Brain microvascular endothelial cell (primary cell): ENCODE measurements at regions not wholly inside any gene's neighbourhood (a gene's known extent, or its start where the extent isn't known, plus 50 kb on each side); places are given as distances from the start of the nearest gene placed in this dataset.

Experiments used
- DNase-seq: peaks from one replicate; pipeline ENCODE4 v3.0.0-alpha.2; 2020
- H3K27ac ChIP-seq: fragments of 250-450 bp; sonication (Bioruptor Pico); 2 replicates; pipeline ENCODE4 v1.5.1; 2020; ENCODE audit warnings: mild to moderate bottlenecking, moderate library complexity
- H3K27me3 ChIP-seq: fragments of 250-450 bp; sonication (Bioruptor Pico); replicated peaks from 2 replicates; pipeline ENCODE4 v1.5.1; 2020; ENCODE audit warnings: mild to moderate bottlenecking
- H3K36me3 ChIP-seq: fragments of 250-450 bp; sonication (Bioruptor Pico); replicated peaks from 2 replicates; pipeline ENCODE4 v1.5.1; 2020; ENCODE audit warnings: mild to moderate bottlenecking
- H3K4me3 ChIP-seq: 2 replicates; pipeline ENCODE4 v1.5.1; 2011; ENCODE audit warnings: low read depth, mild to moderate bottlenecking, control low read depth, low read length, moderate library complexity
- CTCF ChIP-seq: IDR thresholded peaks from 2 replicates; pipeline ENCODE4 v1.5.1; 2011; ENCODE audit warnings: low read depth, mild to moderate bottlenecking, moderate library complexity, low read length, control low read depth, inconsistent platforms; ENCODE audit errors: missing control alignments
- in situ Hi-C: cut with HindIII; loops from 2 replicates; pipeline ENCODE4 v1.10.0; 2017; ENCODE audit warnings: low sequenced_read_pairs, low pct_ligation_motif_present

- Histone ChIP-seq H3K36me3 (no peaks in the 10 kb centered on the region), H3K27ac (no peak overlapping the region), H3K4me3 (no peak overlapping the region), H3K27me3 (no peaks in the 10 kb centered on the region)
- in situ Hi-C loops: no loop called here
- no peak for DNase-seq
- TF ChIP-seq CTCF: no peak
Observed at GRCh38 chr2:52327641-52328040, 1295.7 kb upstream of the NRXN1 start.

- Histone ChIP-seq H3K27me3 (no peaks in the 10 kb centered on the region), H3K36me3 (no peaks in the 10 kb centered on the region), H3K27ac (peak overlapping the region; percentile 52), H3K4me3 (no peak overlapping the region)
- peak; percentile 10 for DNase-seq
- in situ Hi-C loops: no loop called here
- TF ChIP-seq CTCF: no peak
Observed at GRCh38 chr2:52314231-52314630, 1282.3 kb upstream of the NRXN1 start.

GRCh38 chr2:52312486-52312885 is 1280.6 kb upstream of the NRXN1 start:
- Histone ChIP-seq H3K27me3 (no peaks in the 10 kb centered on the region), H3K4me3 (no peak overlapping the region), H3K36me3 (no peaks in the 10 kb centered on the region), H3K27ac (no peak overlapping the region)
- in situ Hi-C loops: no loop called here
- DNase-seq: no peak
- no peak for TF ChIP-seq CTCF

- no peak for TF ChIP-seq CTCF
Observed at GRCh38 chr2:52311862-52312261, 1279.9 kb upstream of the NRXN1 start.

GRCh38 chr2:52308156-52308555 is 1276.2 kb upstream of the NRXN1 start:
- Histone ChIP-seq H3K27me3 (no peaks in the 10 kb centered on the region), H3K36me3 (no peaks in the 10 kb centered on the region), H3K4me3 (no peak overlapping the region), H3K27ac (no peak overlapping the region)
- in situ Hi-C loops: no loop called here
- no peak for TF ChIP-seq CTCF
- DNase-seq: no peak

More at GRCh38 chr2:52311862-52312261, 1279.9 kb upstream of the NRXN1 start:
- no peak overlapping the region for H3K4me3 ChIP-seq
- H3K36me3 ChIP-seq: no peaks in the 10 kb centered on the region
- no peak overlapping the region for H3K27ac ChIP-seq
- no peak for DNase-seq
- no peaks in the 10 kb centered on the region for H3K27me3 ChIP-seq
- in situ Hi-C loops: no loop called here

GRCh38 chr2:52294628-52295027 is 1262.7 kb upstream of the NRXN1 start:
- no peak for TF ChIP-seq CTCF
- Histone ChIP-seq H3K27ac (no peak overlapping the region), H3K4me3 (no peak overlapping the region), H3K27me3 (no peaks in the 10 kb centered on the region), H3K36me3 (no peaks in the 10 kb centered on the region)
- no peak for DNase-seq
- in situ Hi-C loops: no loop called here
